Activated B cell treated with CpG ODN at 0.5 μM for 24 hours (primary cell): ENCODE measurements at regions not wholly inside any gene's neighbourhood (a gene's known extent, or its start where the extent isn't known, plus 50 kb on each side); places are given as distances from the start of the nearest gene placed in this dataset.

Experiments used
- ATAC-seq: fragments of 200-7000 bp; cut with Tn5 transposase; one replicate; pipeline ENCODE4 v1.10.0; 2021; ENCODE audit warnings: low read depth, mild to moderate bottlenecking, moderate library complexity
- CTCF ChIA-PET: fragments of 350-600 bp; sonication (Branson Sonifier 250); formaldehyde crosslinking; loops from one replicate; lab custom pipeline; 2021; ENCODE audit warnings: antibody characterized with exemption; lab: Charles Lee
- POLR2A ChIA-PET: fragments of 350-600 bp; sonication (Branson Sonifier 250); formaldehyde crosslinking; loops from one replicate; lab custom pipeline; 2021; ENCODE audit warnings: antibody characterized with exemption; lab: Charles Lee
- DNase-seq: peaks from one replicate; pipeline ENCODE4 v3.0.0; 2022
- H3K27ac Mint-ChIP-seq: one replicate; pipeline ENCODE4 v1.8.0; 2020; ENCODE audit warnings: mixed read lengths
- H3K27me3 Mint-ChIP-seq: one replicate; pipeline ENCODE4 v1.8.0; 2021; ENCODE audit warnings: mixed read lengths
- H3K36me3 Mint-ChIP-seq: one replicate; pipeline ENCODE4 v1.8.0; 2021; ENCODE audit warnings: low read depth, mixed read lengths
- H3K4me1 Mint-ChIP-seq: one replicate; pipeline ENCODE4 v1.8.0; 2021; ENCODE audit warnings: mixed read lengths
- H3K4me3 Mint-ChIP-seq: one replicate; pipeline ENCODE4 v1.8.0; 2020; ENCODE audit warnings: mild to moderate bottlenecking, mixed read lengths
- H3K9me3 Mint-ChIP-seq: one replicate; pipeline ENCODE4 v1.8.0; 2020; ENCODE audit warnings: mixed read lengths
- intact Hi-C: fragments of 100-400 bp; cut with micrococcal nuclease; formaldehyde crosslinking; loops from one replicate; pipeline ENCODE4 v1.15.1; 2024
- TF ChIP-seq, protein P1 (sequence below): fragments of 200-600 bp; IDR thresholded peaks from one replicate; pipeline ENCODE4 v1.8.0; 2022; ENCODE audit warnings: antibody characterized with exemption, mild to moderate bottlenecking

DNA sequence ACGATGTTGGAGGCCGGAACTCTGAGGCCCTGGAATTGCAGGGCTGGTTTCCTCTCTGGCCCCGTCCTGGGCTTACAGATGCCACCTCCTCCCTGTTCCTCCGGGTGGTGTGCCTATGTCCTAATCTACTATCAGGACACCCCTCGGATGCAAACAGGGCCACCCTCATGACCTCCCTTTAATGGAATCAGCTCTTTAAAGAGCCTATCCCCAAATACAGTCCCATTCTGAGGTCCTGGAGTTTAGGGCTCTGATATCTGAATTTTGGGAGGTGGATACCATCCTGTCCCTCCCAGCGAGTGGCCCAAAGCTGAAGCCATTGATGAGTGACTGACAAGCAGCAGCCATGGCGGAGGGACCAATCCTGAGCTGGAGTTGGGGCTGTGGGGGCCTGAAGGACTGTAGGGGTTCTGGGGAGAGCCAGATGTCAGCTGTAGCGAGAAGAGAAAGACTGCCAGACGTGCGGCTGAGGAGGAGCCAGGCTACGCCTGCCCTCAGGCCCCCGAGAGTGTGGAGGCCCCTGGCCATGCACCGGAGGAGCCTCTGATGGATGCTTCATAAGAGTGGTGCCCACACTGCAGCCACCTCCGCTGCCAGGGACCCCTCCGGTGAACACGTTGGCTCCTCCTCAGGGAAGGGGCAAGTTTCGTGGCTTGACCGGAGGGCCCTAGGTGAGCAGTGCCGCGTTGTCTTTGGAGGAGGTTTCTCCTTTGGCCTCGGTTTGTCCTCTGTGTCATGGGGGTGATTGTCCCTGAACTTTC is 100.2 kb downstream of the KIF26A start:
- ChIA-PET POLR2A (no interaction called here), CTCF (no interaction called here)
- H3K4me3 Mint-ChIP-seq = no peak overlapping the region
- TF ChIP-seq, protein P1, sequence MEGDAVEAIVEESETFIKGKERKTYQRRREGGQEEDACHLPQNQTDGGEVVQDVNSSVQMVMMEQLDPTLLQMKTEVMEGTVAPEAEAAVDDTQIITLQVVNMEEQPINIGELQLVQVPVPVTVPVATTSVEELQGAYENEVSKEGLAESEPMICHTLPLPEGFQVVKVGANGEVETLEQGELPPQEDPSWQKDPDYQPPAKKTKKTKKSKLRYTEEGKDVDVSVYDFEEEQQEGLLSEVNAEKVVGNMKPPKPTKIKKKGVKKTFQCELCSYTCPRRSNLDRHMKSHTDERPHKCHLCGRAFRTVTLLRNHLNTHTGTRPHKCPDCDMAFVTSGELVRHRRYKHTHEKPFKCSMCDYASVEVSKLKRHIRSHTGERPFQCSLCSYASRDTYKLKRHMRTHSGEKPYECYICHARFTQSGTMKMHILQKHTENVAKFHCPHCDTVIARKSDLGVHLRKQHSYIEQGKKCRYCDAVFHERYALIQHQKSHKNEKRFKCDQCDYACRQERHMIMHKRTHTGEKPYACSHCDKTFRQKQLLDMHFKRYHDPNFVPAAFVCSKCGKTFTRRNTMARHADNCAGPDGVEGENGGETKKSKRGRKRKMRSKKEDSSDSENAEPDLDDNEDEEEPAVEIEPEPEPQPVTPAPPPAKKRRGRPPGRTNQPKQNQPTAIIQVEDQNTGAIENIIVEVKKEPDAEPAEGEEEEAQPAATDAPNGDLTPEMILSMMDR = no peak
- H3K9me3 Mint-ChIP-seq = peaks cover 10% of the 10 kb centered on the region
- H3K27ac Mint-ChIP-seq = no peak overlapping the region
- peak; percentile 2 for DNase-seq
- H3K27me3 Mint-ChIP-seq = peaks cover 9% of the 10 kb centered on the region
- intact Hi-C loops = no loop called here
- ATAC-seq = no peak
- H3K4me1 Mint-ChIP-seq = peaks cover 6% of the 10 kb centered on the region
- no peaks in the 10 kb centered on the region for H3K36me3 Mint-ChIP-seq

DNA sequence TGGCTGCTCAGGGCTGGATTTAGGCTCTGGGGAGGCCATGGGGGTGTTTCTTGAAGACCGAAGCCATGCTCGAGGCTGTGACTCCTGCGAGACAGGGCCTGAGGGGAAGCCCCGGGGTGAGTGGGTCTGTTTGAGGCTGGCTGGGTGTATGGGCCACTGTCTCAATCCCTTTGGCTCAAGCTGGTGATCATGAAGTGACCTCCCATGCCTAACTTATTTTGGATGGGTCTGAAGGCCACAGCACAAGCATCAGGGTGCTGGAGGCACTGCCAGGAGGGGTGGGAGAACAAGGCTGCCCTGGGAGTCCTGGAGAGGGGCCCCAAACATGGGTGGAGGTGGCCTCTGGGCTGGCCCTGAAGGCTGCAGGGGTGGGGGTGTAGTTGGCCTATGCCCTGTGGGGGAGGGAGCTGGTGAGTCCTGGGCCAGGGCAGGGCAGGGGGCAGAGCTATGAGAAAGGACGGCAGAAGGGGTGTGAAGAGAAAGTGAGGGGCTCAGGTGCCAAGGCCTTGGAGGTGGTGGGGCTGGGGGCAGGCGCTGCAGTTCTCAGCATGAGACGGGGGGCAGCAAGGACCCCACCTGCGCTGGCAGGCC is 100.9 kb downstream of the KIF26A start:
- H3K9me3 Mint-ChIP-seq = peaks cover 8% of the 10 kb centered on the region
- intact Hi-C loops = no loop called here
- H3K27me3 Mint-ChIP-seq = peaks cover 9% of the 10 kb centered on the region
- ChIA-PET POLR2A (no interaction called here), CTCF (no interaction called here)
- no peak for ATAC-seq
- H3K4me3 Mint-ChIP-seq = no peak overlapping the region
- H3K4me1 Mint-ChIP-seq = peaks cover 6% of the 10 kb centered on the region
- DNase-seq = no peak
- no peak overlapping the region for H3K27ac Mint-ChIP-seq
- TF ChIP-seq, protein P1 = no peak
- H3K36me3 Mint-ChIP-seq = no peaks in the 10 kb centered on the region

GRCh38 chr14:104239861-104240301 is 101.5 kb downstream of the KIF26A start:
- Mint-ChIP-seq H3K9me3 (peaks cover 8% of the 10 kb centered on the region), H3K27ac (no peak overlapping the region), H3K27me3 (peaks cover 9% of the 10 kb centered on the region), H3K4me3 (no peak overlapping the region), H3K36me3 (no peaks in the 10 kb centered on the region), H3K4me1 (peaks cover 6% of the 10 kb centered on the region)
- peak; percentile 8 for DNase-seq
- CTCF ChIA-PET = no interaction called here
- TF ChIP-seq, protein P1 = no peak
- no peak for ATAC-seq
- POLR2A ChIA-PET = no interaction called here
- intact Hi-C loops = no loop called here

DNA sequence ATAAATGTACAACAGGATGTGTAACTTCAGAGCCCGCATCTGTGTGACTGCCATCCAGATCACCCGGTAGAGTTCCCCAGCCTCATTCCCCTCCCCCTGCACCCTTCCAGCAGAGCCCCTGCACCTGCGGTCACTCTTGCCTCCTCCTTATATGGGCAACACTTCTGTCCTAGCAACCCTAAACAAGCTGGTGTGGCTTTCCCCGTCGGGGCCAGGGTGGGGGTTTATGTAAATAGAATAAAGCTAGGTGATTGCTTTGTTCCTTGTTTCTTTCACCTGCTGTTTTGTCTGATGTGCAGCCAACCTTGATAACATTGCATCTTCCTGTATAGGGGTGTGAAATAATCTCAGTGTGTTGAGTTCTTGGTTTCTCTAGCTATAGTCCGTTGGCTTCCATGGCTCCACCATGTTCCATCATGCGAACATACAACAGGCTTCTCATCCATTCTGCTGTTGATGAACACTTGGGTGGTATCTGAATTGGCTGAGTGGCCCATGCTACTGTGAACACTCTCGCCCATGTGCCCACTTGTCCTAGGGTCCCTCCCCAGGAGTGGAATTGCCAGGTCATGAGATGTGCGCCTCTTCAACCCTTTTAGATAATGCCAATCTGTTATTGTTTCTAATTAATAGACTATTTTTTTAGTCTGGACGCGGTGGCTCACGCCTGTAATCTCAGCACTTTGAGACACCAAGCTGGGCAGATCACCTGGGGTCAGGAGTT is 102.2 kb downstream of the KIF26A start:
- ATAC-seq (peak; percentile 31), DNase-seq (peak; percentile 4)
- Mint-ChIP-seq H3K4me3 (no peak overlapping the region), H3K9me3 (peaks cover 5% of the 10 kb centered on the region), H3K27ac (no peak overlapping the region), H3K36me3 (no peaks in the 10 kb centered on the region), H3K4me1 (peaks cover 6% of the 10 kb centered on the region), H3K27me3 (peaks cover 7% of the 10 kb centered on the region)
- ChIA-PET POLR2A (no interaction called here), CTCF (no interaction called here)
- TF ChIP-seq, protein P1 = no peak
- intact Hi-C loops = no loop called here

- H3K9me3 Mint-ChIP-seq = no peaks in the 10 kb centered on the region
- no peak for ATAC-seq
- no peaks in the 10 kb centered on the region for H3K36me3 Mint-ChIP-seq
- H3K4me1 Mint-ChIP-seq = peaks cover 6% of the 10 kb centered on the region
- no peak overlapping the region for H3K27ac Mint-ChIP-seq
- TF ChIP-seq, protein P1 = no peak
- POLR2A ChIA-PET = no interaction called here
- CTCF ChIA-PET = no interaction called here
- intact Hi-C loops = no loop called here
- no peak for DNase-seq
- no peak overlapping the region for H3K4me3 Mint-ChIP-seq
- peaks cover 4% of the 10 kb centered on the region for H3K27me3 Mint-ChIP-seq
Observed at GRCh38 chr14:104243200-104243599, 104.8 kb downstream of the KIF26A start.
